Effector memory CD8-positive, alpha-beta T cell (primary cell): ENCODE measurements at regions not wholly inside any gene's neighbourhood (a gene's known extent, or its start where the extent isn't known, plus 50 kb on each side); places are given as distances from the start of the nearest gene placed in this dataset.

ENCODE experiments used
- ATAC-seq: fragments of 150-1000 bp; cut with Tn5 transposase; replicated peaks from 2 replicates; pipeline ENCODE4 v1.10.0; 2021; ENCODE audit warnings: mild to moderate bottlenecking, moderate library complexity
- DNase-seq, 3 experiments: peaks; one replicate each; pipeline ENCODE4 v3.0.0; 2021
- H3K27ac Mint-ChIP-seq, 2 donors: one replicate each; pipeline ENCODE4 v1.8.0; 2022; ENCODE audit warnings: mild to moderate bottlenecking in 2 of 2, mixed read lengths in 2 of 2, moderate library complexity in 2 of 2
- H3K27me3 Mint-ChIP-seq, 2 donors: one replicate each; pipeline ENCODE4 v1.8.0; 2022; ENCODE audit warnings: mixed read lengths in 2 of 2
- H3K36me3 Mint-ChIP-seq: one replicate; pipeline ENCODE4 v1.8.0; 2022; ENCODE audit warnings: mild to moderate bottlenecking, moderate library complexity, mixed read lengths; ENCODE audit not compliant: insufficient read depth
- H3K4me1 Mint-ChIP-seq, 2 donors: one replicate each; pipeline ENCODE4 v1.8.0; 2022; ENCODE audit warnings: low read depth in 2 of 2, mixed read lengths in 2 of 2
- H3K4me3 Mint-ChIP-seq, 2 donors: one replicate each; pipeline ENCODE4 v1.8.0; 2022; ENCODE audit warnings: mild to moderate bottlenecking in 2 of 2, mixed read lengths in 2 of 2, moderate library complexity in 2 of 2
- H3K9me3 Mint-ChIP-seq, 2 donors: one replicate each; pipeline ENCODE4 v1.8.0; 2022; ENCODE audit warnings: mixed read lengths in 2 of 2

- Mint-ChIP-seq H3K36me3 (no peaks in the 10 kb centered on the region), H3K4me3 (no peak overlapping the region), H3K27ac (no peak overlapping the region), H3K4me1 (no peaks in the 10 kb centered on the region), H3K9me3 (peaks cover 0 to 4% of the 10 kb centered on the region in 2 donors), H3K27me3 (peaks cover 43 to 53% of the 10 kb centered on the region in 2 donors)
- ATAC-seq (no peak), DNase-seq (no peak)
Observed at GRCh38 chr1:98503771-98504170, 157.8 kb upstream of the SNX7 start.

- peaks cover 0 to 4% of the 10 kb centered on the region in 2 donors for H3K9me3 Mint-ChIP-seq
- H3K36me3 Mint-ChIP-seq: no peaks in the 10 kb centered on the region
- ATAC-seq: no peak
- DNase-seq: no peak
- peaks cover 43 to 52% of the 10 kb centered on the region in 2 donors for H3K27me3 Mint-ChIP-seq
- no peaks in the 10 kb centered on the region for H3K4me1 Mint-ChIP-seq
- no peak overlapping the region for H3K4me3 Mint-ChIP-seq
- H3K27ac Mint-ChIP-seq: no peak overlapping the region
Observed at GRCh38 chr1:98502937-98503336, 158.6 kb upstream of the SNX7 start.

- Mint-ChIP-seq H3K27ac (no peak overlapping the region), H3K4me3 (no peak overlapping the region), H3K36me3 (no peaks in the 10 kb centered on the region), H3K27me3 (peaks cover 35% of the 10 kb centered on the region in 2 donors), H3K9me3 (no peaks in the 10 kb centered on the region), H3K4me1 (no peaks in the 10 kb centered on the region)
- no peak for ATAC-seq
- DNase-seq: no peak
Observed at GRCh38 chr1:98500324-98500723, 161.2 kb upstream of the SNX7 start.

GRCh38 chr1:98498651-98499050, 162.9 kb upstream of the SNX7 start:
- H3K4me1 Mint-ChIP-seq: no peaks in the 10 kb centered on the region
- H3K4me3 Mint-ChIP-seq: no peak overlapping the region
- ATAC-seq: no peak
- no peak overlapping the region for H3K27ac Mint-ChIP-seq
- DNase-seq: no peak
- H3K27me3 Mint-ChIP-seq: peaks cover 18 to 23% of the 10 kb centered on the region in 2 donors
- no peaks in the 10 kb centered on the region for H3K36me3 Mint-ChIP-seq
- H3K9me3 Mint-ChIP-seq: peaks cover 0 to 2% of the 10 kb centered on the region in 2 donors

- Mint-ChIP-seq H3K27ac (no peak overlapping the region), H3K27me3 (peaks cover 15 to 23% of the 10 kb centered on the region in 2 donors), H3K4me3 (no peak overlapping the region), H3K4me1 (no peaks in the 10 kb centered on the region), H3K36me3 (no peaks in the 10 kb centered on the region), H3K9me3 (peaks cover 0 to 2% of the 10 kb centered on the region in 2 donors)
- no peak for DNase-seq
- no peak for ATAC-seq
Observed at GRCh38 chr1:98497497-98497896, 164.0 kb upstream of the SNX7 start.

GRCh38 chr1:98496256-98496995, 165.1 kb upstream of the SNX7 start:
- peaks cover 10 to 24% of the 10 kb centered on the region in 2 donors for H3K27me3 Mint-ChIP-seq
- no peak for ATAC-seq
- no peaks in the 10 kb centered on the region for H3K4me1 Mint-ChIP-seq
- H3K27ac Mint-ChIP-seq: no peak overlapping the region
- no peak overlapping the region for H3K4me3 Mint-ChIP-seq
- no peaks in the 10 kb centered on the region for H3K36me3 Mint-ChIP-seq
- peaks cover 0 to 2% of the 10 kb centered on the region in 2 donors for H3K9me3 Mint-ChIP-seq
- no peak for DNase-seq

- H3K27me3 Mint-ChIP-seq: peaks cover 10 to 26% of the 10 kb centered on the region in 2 donors
- no peaks in the 10 kb centered on the region for H3K4me1 Mint-ChIP-seq
- no peak for ATAC-seq
- H3K4me3 Mint-ChIP-seq: no peak overlapping the region
- no peak for DNase-seq
- peaks cover 0 to 2% of the 10 kb centered on the region in 2 donors for H3K9me3 Mint-ChIP-seq
- H3K27ac Mint-ChIP-seq: no peak overlapping the region
- H3K36me3 Mint-ChIP-seq: no peaks in the 10 kb centered on the region
Observed at GRCh38 chr1:98493469-98493868, 168.1 kb upstream of the SNX7 start.

GRCh38 chr1:98490099-98490498, 171.4 kb upstream of the SNX7 start:
- H3K27ac Mint-ChIP-seq: no peak overlapping the region
- DNase-seq (no peak), ATAC-seq (no peak)
- H3K27me3 Mint-ChIP-seq: peaks cover 10 to 23% of the 10 kb centered on the region in 2 donors
- no peaks in the 10 kb centered on the region for H3K4me1 Mint-ChIP-seq
- H3K4me3 Mint-ChIP-seq: no peak overlapping the region
- H3K36me3 Mint-ChIP-seq: no peaks in the 10 kb centered on the region
- peaks cover 0 to 2% of the 10 kb centered on the region in 2 donors for H3K9me3 Mint-ChIP-seq

- Mint-ChIP-seq H3K27me3 (peaks cover 19 to 34% of the 10 kb centered on the region in 2 donors), H3K4me3 (no peak overlapping the region), H3K9me3 (no peaks in the 10 kb centered on the region), H3K36me3 (no peaks in the 10 kb centered on the region), H3K27ac (no peak overlapping the region), H3K4me1 (no peaks in the 10 kb centered on the region)
- no peak for ATAC-seq
- no peak for DNase-seq
Observed at GRCh38 chr1:98487620-98488019, 173.9 kb upstream of the SNX7 start.

GRCh38 chr1:98482611-98483010, 178.9 kb upstream of the SNX7 start:
- H3K27ac Mint-ChIP-seq: no peak overlapping the region
- ATAC-seq (no peak), DNase-seq (no peak)
- H3K9me3 Mint-ChIP-seq: no peaks in the 10 kb centered on the region
- H3K4me1 Mint-ChIP-seq: no peaks in the 10 kb centered on the region
- peaks cover 26 to 45% of the 10 kb centered on the region in 2 donors for H3K27me3 Mint-ChIP-seq
- H3K4me3 Mint-ChIP-seq: no peak overlapping the region
- no peaks in the 10 kb centered on the region for H3K36me3 Mint-ChIP-seq

GRCh38 chr1:98480271-98480670, 181.2 kb upstream of the SNX7 start:
- Mint-ChIP-seq H3K9me3 (no peaks in the 10 kb centered on the region), H3K4me3 (no peak overlapping the region), H3K36me3 (no peaks in the 10 kb centered on the region), H3K4me1 (no peaks in the 10 kb centered on the region), H3K27me3 (peaks cover 26 to 53% of the 10 kb centered on the region in 2 donors), H3K27ac (no peak overlapping the region)
- ATAC-seq (no peak), DNase-seq (no peak)

GRCh38 chr1:98478121-98478520, 183.4 kb upstream of the SNX7 start:
- no peaks in the 10 kb centered on the region for H3K9me3 Mint-ChIP-seq
- ATAC-seq (no peak), DNase-seq (no peak)
- H3K36me3 Mint-ChIP-seq: no peaks in the 10 kb centered on the region
- H3K27me3 Mint-ChIP-seq: peaks cover 22 to 51% of the 10 kb centered on the region in 2 donors
- H3K4me1 Mint-ChIP-seq: no peaks in the 10 kb centered on the region
- H3K27ac Mint-ChIP-seq: no peak overlapping the region
- H3K4me3 Mint-ChIP-seq: no peak overlapping the region

- Mint-ChIP-seq H3K27ac (no peak overlapping the region), H3K4me3 (no peak overlapping the region), H3K27me3 (peaks cover 0 to 20% of the 10 kb centered on the region in 2 donors), H3K4me1 (no peaks in the 10 kb centered on the region), H3K9me3 (no peaks in the 10 kb centered on the region), H3K36me3 (no peaks in the 10 kb centered on the region)
- DNase-seq (no peak), ATAC-seq (no peak)
Observed at GRCh38 chr1:98472878-98473277, 188.6 kb upstream of the SNX7 start.

GRCh38 chr1:98471633-98472032, 189.9 kb upstream of the SNX7 start:
- ATAC-seq (no peak), DNase-seq (no peak)
- no peaks in the 10 kb centered on the region for H3K36me3 Mint-ChIP-seq
- no peak overlapping the region for H3K4me3 Mint-ChIP-seq
- H3K27me3 Mint-ChIP-seq: peaks cover 0 to 14% of the 10 kb centered on the region in 2 donors
- peaks cover 2 to 4% of the 10 kb centered on the region in 2 donors for H3K4me1 Mint-ChIP-seq
- no peaks in the 10 kb centered on the region for H3K9me3 Mint-ChIP-seq
- no peak overlapping the region for H3K27ac Mint-ChIP-seq
